HG03139 (cell line): ENCODE measurements at regions not wholly inside any gene's neighbourhood (a gene's known extent, or its start where the extent isn't known, plus 50 kb on each side); places are given as distances from the start of the nearest gene placed in this dataset.

Experiments used
- ATAC-seq: cut with Tn5 transposase; IDR thresholded peaks from one replicate; pipeline ENCODE4 v1.9.1; 2021; ENCODE audit not compliant: unreplicated experiment

DNA sequence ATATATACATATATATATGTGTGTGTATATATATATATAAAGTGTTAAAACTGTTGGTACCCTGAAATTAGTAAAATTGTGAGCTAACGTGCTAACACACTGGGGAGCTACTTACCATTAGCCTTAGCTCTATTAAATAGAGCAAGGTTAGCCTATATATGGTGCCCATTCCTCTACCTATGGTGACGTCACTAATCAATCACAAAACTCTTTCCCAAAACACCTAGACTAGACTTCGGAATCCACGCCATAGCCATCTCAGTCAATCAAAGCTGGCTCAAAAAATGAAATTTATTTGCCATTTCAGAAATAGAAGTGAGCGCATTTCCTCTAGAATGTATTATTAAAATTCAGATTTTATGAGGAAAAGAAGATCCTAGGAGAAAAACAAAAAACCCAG, 229.0 kb upstream of the TENM3 start:
- no peak for ATAC-seq

DNA sequence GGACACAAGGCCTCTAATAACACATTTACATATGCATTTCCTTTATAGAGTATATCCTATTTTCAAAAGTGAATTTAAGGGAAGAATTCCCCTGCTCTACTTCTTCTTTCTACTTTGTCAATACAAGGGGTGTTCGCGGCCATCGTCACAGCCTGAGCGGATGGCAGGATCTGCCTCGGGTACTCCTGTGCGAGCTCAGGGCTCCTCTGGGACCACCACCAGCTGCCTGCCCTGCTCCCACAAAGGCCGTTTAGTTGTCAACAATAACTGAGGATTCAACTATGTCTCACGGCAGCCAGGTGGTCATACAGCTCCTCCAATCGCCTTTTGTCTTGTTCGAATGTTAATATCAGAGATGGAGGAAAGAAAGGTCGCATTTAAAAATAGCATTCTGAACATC, 228.2 kb upstream of the TENM3 start:
- ATAC-seq = no peak

DNA sequence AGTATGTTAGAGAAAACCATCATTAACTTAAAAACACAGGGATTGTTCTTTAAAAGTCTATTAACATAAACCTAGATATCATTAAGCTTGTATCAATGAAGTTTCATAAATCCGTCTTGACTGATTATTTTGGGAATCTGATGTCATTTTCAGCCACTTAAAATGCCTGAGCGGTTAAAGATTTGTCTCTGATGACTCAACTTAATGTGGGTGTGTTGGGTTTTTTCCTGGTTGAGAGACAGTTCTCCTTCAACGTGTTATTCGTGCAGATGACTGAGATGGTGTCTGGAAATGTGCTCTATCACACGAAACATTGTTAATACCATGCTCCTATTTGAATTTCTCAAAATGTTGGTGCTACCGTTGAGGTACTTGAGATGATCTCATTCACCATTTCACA, 227.3 kb upstream of the TENM3 start:
- no peak for ATAC-seq

DNA sequence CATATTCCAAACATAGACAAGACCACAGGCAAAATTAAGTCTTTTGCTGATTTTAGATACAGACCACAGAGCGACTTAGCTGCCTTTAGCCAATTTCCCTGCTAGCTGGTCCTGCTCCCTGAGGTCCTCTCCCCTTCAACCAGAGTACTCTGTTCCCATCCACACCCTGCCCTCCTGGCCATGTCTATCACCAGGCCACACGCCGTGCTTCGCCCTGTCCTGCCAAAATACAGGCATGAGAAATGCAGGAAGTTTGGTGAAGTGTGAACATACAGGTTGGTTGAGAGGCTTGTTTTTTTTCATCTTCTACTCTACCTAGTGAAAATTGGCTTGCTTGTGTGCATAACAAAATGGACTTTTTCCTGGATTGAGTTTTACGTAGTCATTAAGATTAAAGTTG, 226.2 kb upstream of the TENM3 start:
- ATAC-seq = no peak

DNA sequence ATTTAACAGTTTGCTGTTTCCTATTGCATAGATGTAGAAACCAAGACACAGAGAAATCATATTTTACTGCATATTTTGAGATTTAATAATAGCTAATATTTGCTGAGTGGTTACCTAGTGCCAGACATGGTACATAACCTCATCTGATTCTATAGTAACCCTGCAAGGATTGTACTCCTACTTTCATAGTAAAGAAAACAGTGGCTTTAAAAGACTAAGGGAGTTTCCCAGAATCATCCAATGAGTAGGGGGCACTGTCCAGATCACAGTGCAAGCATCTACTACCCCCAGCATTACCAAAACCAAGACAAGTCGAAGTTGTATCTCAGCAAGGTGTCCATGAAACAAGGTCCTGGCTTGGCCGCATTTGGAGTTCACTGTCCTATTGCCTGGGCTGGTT, 224.5 kb upstream of the TENM3 start:
- no peak for ATAC-seq

DNA sequence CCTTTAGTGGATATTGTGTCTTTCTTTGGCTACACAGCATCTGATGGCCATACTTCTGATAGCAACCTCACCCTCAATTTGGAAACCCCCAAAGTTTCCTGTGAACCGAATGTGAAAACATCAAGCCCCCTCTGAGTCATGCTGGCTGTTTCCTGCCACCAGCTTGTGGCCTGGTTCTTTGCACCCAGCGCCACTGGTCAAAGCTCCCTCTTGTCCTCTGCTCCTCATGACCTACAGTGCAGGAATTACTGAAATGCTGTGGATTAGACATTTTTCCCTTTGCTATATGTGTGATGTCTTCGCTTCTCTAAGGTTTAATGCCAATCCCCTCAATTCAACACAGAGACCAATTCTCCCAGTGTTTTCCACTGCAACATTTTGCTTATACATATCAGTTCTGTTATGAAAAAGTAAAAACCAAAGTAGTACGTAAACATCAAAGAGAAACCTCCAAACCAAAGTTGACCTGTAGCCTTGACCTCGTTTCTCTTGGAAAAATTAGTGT, 224.0 kb upstream of the TENM3 start:
- ATAC-seq = no peak

DNA sequence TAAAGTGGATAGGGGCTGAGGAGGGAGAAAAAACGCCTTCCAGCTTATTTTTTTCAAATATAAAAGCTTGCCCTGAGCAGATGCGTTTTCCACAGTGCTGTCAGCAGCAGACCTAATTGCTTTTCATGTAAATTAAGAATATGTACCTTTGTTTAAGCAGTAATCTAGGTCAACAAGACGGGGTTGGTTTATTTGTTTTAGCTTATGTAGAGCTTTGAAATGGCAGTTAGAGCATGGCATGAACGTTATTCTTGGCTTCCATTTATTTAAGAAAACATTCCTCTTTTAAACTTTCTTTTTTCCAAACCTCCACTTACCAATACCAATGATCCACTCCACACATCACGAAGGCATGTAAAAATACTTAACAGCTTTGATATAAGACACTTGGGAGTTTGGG, 220.3 kb upstream of the TENM3 start:
- no peak for ATAC-seq

DNA sequence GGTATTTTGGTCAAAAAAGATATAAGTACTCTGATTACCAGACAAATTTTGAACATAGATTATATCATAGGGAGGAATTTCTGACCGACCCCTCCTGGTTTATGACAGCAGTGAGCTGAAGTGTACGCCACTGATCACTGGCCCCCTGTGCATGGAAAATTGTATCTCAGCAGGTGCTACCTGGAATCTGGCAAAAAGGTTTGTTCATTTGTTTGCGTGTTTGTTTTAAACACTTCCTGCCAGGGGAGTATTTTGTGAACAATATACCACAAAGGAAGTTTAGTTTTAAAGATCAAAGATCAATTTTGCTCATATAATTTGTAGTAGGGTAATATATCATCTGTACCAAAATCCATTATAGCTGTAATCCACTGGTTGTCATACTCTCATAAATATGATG, 219.7 kb upstream of the TENM3 start:
- no peak for ATAC-seq

DNA sequence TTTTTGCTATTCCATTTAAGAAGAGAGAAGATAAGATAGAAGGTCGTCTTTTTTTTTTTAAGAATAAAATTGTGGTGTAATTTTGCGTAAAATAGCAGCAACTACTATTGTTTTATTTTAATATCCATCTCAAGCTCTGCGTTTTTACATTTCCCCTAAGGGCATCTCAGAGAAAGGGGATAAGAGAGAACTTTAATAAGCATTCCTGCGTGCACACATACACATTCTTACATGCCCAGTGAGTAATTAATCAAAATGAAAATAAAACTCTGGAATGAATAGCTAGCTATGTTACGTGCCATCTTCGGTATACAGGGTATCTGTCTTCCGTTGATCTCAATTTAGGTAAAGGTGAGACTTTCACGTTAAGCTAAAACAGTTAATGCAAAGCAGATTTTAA, 200.3 kb upstream of the TENM3 start:
- no peak for ATAC-seq

DNA sequence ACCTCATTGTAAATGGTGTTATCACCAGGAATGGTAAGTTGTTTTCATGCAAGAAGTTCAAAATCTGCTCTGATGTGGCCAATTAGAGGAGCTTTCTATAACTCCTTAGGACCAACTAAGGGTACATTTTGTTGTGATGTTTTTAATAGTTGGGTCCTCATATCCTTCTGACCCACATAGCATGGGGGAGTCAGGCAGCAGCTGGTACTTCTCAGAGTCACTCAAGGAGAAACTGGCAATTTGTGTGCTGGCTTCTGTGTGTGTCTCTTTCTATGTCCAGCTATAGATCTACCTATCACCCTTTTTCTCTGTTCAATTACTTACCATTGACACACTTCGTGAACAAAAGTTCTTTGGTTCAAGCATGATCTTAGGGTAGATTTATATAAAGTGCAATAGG, 194.3 kb upstream of the TENM3 start:
- ATAC-seq = no peak

DNA sequence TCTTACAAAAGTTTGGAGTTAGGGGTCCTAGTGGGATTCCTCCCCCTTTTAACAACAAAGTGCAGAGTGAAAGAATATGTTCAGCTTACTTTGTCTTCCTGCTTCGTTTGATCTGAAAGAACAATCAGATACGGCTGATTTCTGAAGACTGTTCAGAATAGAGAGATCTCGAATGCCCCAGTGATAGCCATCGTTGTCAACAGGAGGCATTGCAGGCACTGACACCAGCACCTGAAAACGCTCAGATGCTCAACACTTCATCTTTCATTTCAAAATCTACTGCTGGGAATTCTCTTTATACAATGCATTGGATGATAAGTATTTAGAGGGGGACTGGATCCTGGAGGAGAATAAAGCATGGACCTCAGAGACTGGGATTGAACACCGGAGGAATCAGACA, 186.3 kb upstream of the TENM3 start:
- ATAC-seq = no peak

DNA sequence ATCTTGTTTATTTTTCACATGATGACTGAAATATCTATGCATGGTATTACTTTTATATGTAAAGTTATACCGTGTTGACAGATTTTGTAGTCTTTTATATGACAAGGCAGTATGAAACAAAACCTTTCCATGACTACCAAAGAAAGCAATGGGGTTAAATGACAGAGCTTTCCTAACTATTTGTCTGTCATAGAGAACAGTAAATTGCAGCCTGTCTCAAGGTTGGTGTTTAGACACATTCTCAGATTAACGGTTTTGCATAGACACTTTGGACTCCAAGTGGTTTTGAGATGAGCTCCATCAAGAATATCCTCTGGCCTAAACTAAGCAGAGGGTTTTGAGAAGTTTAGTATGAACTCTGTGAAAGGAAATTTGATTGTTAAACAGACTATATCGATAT, 180.7 kb upstream of the TENM3 start:
- ATAC-seq = no peak

DNA sequence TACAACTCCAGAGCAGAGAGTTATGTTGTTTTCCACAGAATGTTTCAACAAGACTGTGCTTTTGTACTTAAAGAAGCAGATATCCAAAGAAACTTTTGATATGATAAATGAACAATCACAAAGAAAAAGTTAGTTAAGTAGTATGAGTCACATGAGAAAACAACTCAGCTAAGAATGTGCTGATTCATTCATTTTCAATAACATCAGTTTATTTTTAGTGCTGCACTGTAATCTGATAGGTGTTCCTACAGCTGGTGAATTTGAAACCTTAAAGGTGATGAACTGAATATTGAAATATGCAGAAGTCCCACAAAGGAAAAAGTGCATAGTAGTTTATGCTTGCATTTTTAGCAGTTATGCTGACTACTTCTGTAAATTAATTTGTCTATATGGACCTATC, 180.3 kb upstream of the TENM3 start:
- no peak for ATAC-seq

DNA sequence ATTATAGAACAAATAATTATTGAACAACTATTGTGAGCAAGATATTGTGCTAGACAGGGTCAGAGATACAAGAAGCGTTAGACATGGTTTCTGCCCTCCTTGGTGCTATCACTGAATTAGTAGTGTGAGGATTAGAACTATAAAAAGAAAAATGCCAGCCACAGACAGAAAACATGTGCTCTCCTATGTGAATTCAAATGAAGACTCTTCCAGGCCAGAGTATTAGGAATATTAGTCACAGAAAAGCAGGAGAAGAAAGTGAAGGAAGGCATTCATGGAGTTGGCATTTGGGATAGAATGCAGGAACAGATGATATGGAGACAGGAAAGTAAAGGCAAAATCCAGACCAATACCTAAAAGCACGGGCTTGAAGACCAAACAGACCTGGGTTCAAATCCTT, 179.6 kb upstream of the TENM3 start:
- ATAC-seq = no peak

DNA sequence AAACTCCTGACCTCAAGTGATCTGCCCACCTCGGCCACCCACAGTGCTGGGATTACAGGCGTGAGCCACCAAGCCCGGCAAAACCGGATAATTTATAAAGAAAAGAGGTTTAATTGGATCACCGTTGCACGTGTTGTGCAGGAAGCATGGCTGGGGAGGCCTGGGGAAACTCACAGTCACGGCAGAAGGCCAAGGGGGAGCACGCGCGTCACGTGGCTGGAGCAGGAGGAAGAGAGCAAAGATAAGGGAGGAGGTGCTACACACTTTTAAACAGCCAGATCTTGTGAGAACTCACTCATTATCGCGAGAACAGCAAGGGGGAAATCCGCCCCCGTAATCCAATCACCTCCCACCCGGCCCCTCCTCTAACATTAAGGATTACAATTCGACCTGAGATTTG, 177.9 kb upstream of the TENM3 start:
- no peak for ATAC-seq

DNA sequence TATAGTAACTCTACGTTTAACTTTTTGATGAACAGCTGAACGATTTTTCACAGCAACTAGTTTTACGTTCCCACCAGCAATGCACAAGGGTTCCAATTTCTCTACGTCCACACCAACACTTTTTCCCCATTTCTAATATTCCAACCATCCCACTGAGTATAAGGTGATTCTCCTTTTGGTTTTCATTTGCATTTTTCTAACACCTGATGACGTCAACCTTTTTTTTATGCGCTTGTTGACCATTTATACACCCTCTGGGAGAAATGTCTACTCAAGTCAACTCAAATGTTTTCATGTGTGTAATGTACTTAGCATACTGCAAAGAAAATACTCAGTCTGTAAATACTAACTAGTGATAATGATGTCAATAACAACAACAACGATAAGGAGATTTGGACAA, 177.2 kb upstream of the TENM3 start:
- no peak for ATAC-seq

DNA sequence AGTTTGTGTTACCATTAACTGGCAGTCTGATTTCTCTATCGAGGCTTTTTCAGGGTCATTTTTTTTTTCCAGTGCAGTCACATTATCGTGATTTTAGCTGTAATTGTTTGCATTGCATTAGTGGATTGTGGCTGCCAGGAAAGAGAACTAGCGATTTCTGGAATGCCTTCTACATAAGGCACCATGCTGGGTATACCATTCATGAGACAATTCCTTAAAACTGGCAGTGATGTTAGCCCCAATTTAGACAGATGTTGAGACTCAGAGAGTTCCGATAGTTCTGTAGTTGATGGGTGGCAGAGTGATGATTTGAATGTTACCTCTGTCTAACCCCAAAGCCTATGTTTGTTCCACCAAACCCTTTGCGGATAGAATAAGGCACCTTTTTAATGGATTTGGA, 175.4 kb upstream of the TENM3 start:
- ATAC-seq = no peak

DNA sequence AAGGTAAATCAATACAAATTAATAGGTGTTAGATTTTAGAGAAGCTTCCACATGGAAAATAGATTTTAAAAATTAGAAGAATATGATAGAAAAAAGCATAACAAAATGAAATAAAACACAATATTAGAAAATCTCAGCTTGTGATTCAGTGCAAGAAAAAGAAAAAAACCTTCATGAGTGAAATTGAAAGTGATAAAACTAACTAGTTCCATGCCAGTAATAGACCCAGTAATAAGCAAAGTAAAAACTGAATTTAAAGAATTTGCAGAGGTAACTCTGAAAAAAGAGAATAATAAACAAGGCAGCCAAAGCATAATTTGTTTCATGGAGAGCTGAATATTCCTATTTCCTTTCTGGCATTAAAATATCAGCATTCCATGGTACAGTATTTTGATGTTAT, 174.3 kb upstream of the TENM3 start:
- ATAC-seq = no peak

DNA sequence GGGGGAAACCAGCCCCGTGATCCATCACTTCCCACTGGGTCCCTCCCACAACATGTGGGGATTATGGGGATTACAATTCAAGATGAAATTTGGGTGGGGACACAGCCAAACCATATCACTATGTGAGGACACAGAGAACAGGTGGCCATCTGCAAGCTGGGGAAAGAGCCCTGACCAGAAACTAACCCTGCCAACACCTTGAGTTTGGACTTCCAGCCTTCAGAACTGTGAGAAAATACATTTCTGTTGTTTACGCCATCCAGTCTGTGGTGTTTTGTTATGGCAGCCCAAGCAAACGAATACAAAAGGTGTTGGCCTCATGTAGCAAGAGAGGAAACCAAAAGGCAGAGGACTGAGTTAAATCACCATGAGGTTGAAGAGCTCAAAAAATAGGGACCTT, 169.9 kb upstream of the TENM3 start:
- no peak for ATAC-seq

DNA sequence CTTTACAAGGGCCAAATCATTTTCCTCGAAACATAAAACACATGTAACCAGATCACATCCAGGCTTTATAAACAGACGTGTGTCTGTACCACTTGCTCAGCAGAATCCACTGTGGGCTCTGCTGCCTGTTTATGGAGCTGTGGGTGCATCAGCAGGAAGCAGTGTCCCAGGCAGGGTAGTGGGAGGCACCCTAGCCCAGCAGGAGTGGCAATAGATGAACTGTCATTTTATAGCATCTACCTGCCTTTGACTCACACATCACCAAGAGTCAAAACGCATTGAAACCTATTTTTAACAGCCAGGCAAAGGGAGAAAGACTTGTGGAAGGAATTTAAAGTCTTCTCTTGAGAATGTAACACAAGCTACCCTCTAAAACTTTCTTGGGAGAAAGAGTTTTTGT, 169.1 kb upstream of the TENM3 start:
- ATAC-seq = no peak

DNA sequence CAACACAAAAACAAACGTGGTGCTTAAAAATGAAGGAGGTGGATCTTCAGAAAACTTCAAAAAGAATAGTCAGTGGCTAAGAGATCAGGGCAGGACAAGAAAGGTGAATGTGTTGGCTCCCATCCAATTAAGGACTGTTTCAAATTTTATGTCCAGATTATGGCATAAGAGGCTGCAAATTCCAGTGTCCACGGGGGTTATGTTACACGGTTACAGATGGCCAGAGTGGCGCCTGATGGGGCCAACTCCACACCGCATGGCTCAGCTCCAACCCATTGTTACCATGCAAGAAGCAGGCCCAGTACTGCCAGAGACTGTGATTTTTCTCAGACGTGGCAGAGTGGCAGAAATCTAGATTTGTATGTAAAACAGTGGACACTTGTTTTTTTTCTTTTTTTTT, 168.4 kb upstream of the TENM3 start:
- ATAC-seq = no peak

DNA sequence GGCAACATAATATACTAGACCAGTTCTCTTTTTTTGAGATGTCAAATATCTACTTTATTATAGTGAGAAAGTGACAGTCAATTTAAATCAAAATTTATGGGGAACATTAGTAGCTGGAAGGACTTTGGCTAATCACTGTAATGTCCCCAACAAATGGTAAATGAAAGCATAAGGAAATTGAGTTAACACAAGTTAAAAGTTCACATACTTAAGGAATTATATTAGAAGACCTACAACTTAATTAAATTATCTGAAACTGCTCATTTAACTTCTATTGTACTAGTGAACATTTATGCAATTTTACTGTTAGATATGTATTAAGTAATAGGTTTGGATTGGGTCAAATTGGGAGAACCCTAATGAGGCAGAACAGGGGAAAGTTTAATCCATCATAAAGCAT, 160.3 kb upstream of the TENM3 start:
- ATAC-seq = no peak

DNA sequence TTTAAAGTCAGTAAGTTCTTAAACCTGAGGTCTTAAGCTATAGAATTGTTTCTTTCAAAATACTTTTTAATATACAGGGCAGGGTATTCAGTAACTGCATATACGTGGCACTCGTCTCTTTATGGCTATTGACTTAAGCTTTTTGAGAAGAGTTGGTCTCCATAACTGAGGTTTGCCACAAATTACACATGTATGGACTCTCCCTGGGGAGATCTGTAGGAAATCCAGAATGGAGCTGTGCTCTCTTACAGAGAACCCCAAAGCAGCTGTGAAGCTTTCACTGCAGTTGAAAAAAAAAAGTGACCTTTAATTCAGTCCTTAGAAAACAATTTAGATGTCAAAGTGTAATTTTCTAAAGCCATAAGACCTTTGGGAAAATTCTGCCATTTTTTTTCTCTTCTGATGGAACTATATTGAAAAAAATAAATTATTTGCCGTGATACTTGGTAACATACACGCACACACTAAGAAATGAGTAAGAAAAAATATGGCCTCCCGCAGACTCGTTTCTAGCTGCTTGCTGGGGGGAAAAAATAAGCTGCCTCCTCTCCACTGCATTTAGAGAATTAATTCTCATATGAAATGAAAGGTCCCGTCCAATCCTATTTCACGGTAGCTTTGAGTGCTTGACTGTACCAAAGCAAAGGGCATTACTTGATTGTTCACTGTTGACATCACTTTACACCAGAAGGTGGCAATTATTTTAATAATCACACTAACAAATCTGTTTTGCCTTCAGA, 159.4 kb upstream of the TENM3 start:
- ATAC-seq = no peak
